ENCODE measurements at regions not wholly inside any gene's neighbourhood (a gene's known extent, or its start where the extent isn't known, plus 50 kb on each side); places are given as distances from the start of the nearest gene placed in this dataset.

DNA sequence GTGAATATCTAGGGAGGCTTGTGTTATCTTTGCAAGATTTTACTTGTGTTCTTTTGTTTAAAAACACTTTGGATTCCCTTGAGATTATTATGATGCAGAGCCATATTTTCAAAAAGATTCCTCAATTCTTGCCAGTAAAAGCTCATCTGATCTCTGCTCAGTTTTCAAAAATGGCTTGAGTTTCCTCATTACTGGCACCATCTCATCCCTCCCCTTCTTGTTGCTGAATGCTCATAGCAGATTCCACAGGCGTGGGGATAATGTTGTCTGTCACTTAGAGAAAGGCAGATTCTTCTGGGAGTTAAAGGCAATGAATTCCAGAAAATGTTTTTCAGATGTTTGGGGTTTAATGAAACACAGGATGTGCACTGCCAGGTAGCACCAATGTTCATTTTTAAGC is 170.4 kb upstream of the TANK start:
- no peak overlapping the region for H3K4me2 ChIP-seq (ENCODE audit: low read length)
- no peaks in the 10 kb centered on the region for H3K36me3 ChIP-seq (ENCODE audit: insufficient read depth, low read length)
- no peaks in the 10 kb centered on the region for H3K4me1 ChIP-seq (ENCODE audit: insufficient read depth, low read length, severe bottlenecking)
- H4K20me1 ChIP-seq (ENCODE audit: insufficient read depth, low read length), result no peaks in the 10 kb centered on the region
- no peak overlapping the region for H3K4me3 ChIP-seq (ENCODE audit: low read depth, low read length, poor library complexity, severe bottlenecking)
- no peaks in the 10 kb centered on the region for H3F3A ChIP-seq (ENCODE audit: insufficient read depth, low read length)
- H3K9ac ChIP-seq (ENCODE audit: low read length), result no peak overlapping the region
- no peaks in the 10 kb centered on the region for H3K9me3 ChIP-seq (ENCODE audit: low read length)
- no peak overlapping the region for H2AFZ ChIP-seq (ENCODE audit: low read length)
- no peaks in the 10 kb centered on the region for H3K79me2 ChIP-seq (ENCODE audit: insufficient read depth, low read length)
- no peaks in the 10 kb centered on the region for H3K9me2 ChIP-seq (ENCODE audit: low read depth, low read length)
- no peaks in the 10 kb centered on the region for H3K27me3 ChIP-seq (ENCODE audit: insufficient read depth, low read length)
- no peak overlapping the region for H3K27ac ChIP-seq (ENCODE audit: low read depth, low read length, poor library complexity, severe bottlenecking)
- TF ChIP-seq, protein P1, sequence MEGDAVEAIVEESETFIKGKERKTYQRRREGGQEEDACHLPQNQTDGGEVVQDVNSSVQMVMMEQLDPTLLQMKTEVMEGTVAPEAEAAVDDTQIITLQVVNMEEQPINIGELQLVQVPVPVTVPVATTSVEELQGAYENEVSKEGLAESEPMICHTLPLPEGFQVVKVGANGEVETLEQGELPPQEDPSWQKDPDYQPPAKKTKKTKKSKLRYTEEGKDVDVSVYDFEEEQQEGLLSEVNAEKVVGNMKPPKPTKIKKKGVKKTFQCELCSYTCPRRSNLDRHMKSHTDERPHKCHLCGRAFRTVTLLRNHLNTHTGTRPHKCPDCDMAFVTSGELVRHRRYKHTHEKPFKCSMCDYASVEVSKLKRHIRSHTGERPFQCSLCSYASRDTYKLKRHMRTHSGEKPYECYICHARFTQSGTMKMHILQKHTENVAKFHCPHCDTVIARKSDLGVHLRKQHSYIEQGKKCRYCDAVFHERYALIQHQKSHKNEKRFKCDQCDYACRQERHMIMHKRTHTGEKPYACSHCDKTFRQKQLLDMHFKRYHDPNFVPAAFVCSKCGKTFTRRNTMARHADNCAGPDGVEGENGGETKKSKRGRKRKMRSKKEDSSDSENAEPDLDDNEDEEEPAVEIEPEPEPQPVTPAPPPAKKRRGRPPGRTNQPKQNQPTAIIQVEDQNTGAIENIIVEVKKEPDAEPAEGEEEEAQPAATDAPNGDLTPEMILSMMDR (IDR thresholded peaks at IDR 0.05; ENCODE audit: low read length), result no peak
- no peak for TF ChIP-seq EZH2 (IDR thresholded peaks at IDR 0.05; ENCODE audit: borderline replicate concordance, low read length)

GRCh38 chr2:160993654-160994061 is 166.6 kb upstream of the TANK start:
- Histone ChIP-seq H3K9me2 (ENCODE audit: low read depth, low read length) (no peaks in the 10 kb centered on the region), H3K27me3 (ENCODE audit: insufficient read depth, low read length) (no peaks in the 10 kb centered on the region), H3K9me3 (ENCODE audit: low read length) (no peaks in the 10 kb centered on the region), H3K27ac (ENCODE audit: low read depth, low read length, poor library complexity, severe bottlenecking) (no peak overlapping the region), H3K79me2 (ENCODE audit: insufficient read depth, low read length) (no peaks in the 10 kb centered on the region), H3K4me2 (ENCODE audit: low read length) (no peak overlapping the region), H2AFZ (ENCODE audit: low read length) (no peak overlapping the region), H3K36me3 (ENCODE audit: insufficient read depth, low read length) (no peaks in the 10 kb centered on the region), H3K9ac (ENCODE audit: low read length) (no peak overlapping the region), H3K4me1 (ENCODE audit: insufficient read depth, low read length, severe bottlenecking) (no peaks in the 10 kb centered on the region), H3F3A (ENCODE audit: insufficient read depth, low read length) (no peaks in the 10 kb centered on the region), H4K20me1 (ENCODE audit: insufficient read depth, low read length) (no peaks in the 10 kb centered on the region), H3K4me3 (ENCODE audit: low read depth, low read length, poor library complexity, severe bottlenecking) (no peak overlapping the region)
- TF ChIP-seq, protein P1 (IDR thresholded peaks at IDR 0.05; ENCODE audit: low read length), result no peak
- TF ChIP-seq EZH2 (IDR thresholded peaks at IDR 0.05; ENCODE audit: borderline replicate concordance, low read length), result no peak

- H3K4me2 ChIP-seq (ENCODE audit: low read length), result no peak overlapping the region
- no peaks in the 10 kb centered on the region for H3K9me3 ChIP-seq (ENCODE audit: low read length)
- no peak overlapping the region for H3K9ac ChIP-seq (ENCODE audit: low read length)
- TF ChIP-seq, protein P1 (IDR thresholded peaks at IDR 0.05; ENCODE audit: low read length), result peak; percentile 79
- TF ChIP-seq EZH2 (IDR thresholded peaks at IDR 0.05; ENCODE audit: borderline replicate concordance, low read length), result no peak
- no peak overlapping the region for H3K4me3 ChIP-seq (ENCODE audit: low read depth, low read length, poor library complexity, severe bottlenecking)
- no peak overlapping the region for H3K27ac ChIP-seq (ENCODE audit: low read depth, low read length, poor library complexity, severe bottlenecking)
- no peaks in the 10 kb centered on the region for H3K27me3 ChIP-seq (ENCODE audit: insufficient read depth, low read length)
- H2AFZ ChIP-seq (ENCODE audit: low read length), result peak overlapping the region; percentile 33; the same call in 1 of the 2 replicates
- H3K4me1 ChIP-seq (ENCODE audit: insufficient read depth, low read length, severe bottlenecking), result no peaks in the 10 kb centered on the region
- no peaks in the 10 kb centered on the region for H3K79me2 ChIP-seq (ENCODE audit: insufficient read depth, low read length)
- H3K36me3 ChIP-seq (ENCODE audit: insufficient read depth, low read length), result no peaks in the 10 kb centered on the region
- no peaks in the 10 kb centered on the region for H3K9me2 ChIP-seq (ENCODE audit: low read depth, low read length)
- H3F3A ChIP-seq (ENCODE audit: insufficient read depth, low read length), result no peaks in the 10 kb centered on the region
- no peaks in the 10 kb centered on the region for H4K20me1 ChIP-seq (ENCODE audit: insufficient read depth, low read length)
These were observed 165.9 kb upstream of the TANK start for GRCh38 chr2:160994141-160995002.
